Astrocyte of the hippocampus (primary cell): ENCODE measurements at regions not wholly inside any gene's neighbourhood (a gene's known extent, or its start where the extent isn't known, plus 50 kb on each side); places are given as distances from the start of the nearest gene placed in this dataset.
A peak's percentile ranks its signal among the peaks of the same experiment; 100 is the strongest.
"Not testable (repeated sequence)": the region's sequence is repeated elsewhere in the genome, so short reads cannot be mapped to it uniquely, and the experiment has no call there.

Source experiments
- DNase-seq: peaks from one replicate; pipeline ENCODE4 v3.0.0; 2011; ENCODE audit warnings: low read depth, low spot score

GRCh38 chr4:129675036-129675435 lies 579.1 kb downstream of the C4orf33 start:
- DNase-seq = no peak

GRCh38 chr4:129676934-129677333 lies 581.0 kb downstream of the C4orf33 start:
- DNase-seq = no peak

DNA sequence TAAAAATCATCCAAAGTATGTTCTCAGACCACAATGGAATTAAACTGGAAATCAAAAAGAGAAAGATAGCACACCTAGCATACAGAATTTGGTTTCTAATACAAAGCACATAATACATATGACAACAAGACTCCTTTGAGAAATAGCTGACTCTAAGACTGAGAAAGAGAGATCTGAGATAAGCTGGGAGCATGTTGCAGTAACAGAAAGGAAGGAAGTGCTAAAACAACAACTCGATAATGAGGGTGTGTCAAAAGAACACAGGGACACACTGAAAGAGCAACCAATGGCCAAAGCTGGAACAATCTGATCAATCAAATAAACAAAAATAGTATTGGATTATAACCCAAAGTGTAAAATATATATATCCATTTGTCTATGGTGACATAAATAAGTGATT lies 586.6 kb downstream of the C4orf33 start:
- no peak for DNase-seq

DNA sequence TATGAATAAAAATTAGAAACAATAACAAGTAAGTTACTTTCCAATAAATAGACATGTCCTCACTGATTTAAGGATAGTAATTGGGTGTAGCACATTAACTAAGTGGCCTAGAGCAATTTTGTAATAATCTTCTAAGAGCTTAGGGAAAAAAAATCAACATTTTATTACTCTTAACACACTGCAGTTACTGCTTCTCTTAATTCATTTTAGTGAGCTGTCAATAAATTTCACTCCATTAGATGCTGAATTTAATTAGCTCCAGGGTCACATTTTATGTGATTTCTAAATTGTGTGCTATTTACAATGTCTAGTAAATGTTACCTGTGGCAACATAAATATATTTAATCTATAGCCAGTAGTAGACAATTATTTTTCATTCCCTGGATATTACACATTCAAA lies 612.0 kb downstream of the C4orf33 start:
- DNase-seq = no peak

DNA sequence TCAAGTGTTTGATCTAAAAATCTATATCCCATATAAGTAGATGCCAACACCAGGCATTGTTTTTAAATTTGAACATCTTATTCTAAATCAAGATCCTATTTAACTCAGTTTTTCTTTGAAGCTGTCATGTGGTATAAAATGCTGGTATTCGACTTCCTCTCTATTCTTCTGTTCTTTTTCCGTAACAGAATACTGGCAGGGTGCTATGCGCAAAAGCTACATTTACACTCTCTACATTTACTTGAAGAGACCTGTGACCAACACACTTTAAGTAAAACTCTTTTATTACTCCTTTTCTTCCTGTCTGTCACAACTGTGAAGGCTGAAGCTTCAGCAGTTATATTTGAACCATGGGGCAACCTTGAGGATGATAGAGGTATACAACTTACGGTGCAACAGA lies 612.8 kb downstream of the C4orf33 start:
- no peak for DNase-seq

GRCh38 chr4:129738175-129738574 lies 642.2 kb downstream of the C4orf33 start:
- no peak for DNase-seq

- peak; percentile 3 for DNase-seq
Measured at GRCh38 chr4:129747756-129748155, 651.8 kb downstream of the C4orf33 start.

DNA sequence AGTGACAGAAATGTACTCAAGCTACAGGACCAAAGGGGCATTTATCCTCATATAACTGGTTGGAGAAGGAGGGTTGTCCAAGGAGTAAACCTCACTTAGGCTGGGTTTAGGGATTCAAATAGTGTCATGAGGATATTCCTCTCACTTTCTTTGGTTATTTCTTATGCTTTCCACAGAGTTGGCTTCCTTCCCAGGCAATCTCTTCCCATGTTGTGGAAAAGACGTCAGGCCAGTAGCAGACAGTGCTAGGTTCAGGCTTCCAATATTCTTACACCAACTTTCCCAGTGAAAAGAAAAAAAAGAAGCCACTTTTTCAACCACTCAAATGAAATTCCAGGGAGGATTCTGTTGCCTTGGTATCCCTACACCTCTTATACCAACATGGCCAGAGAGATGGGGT lies 653.0 kb downstream of the C4orf33 start:
- DNase-seq = peak; percentile 9

- DNase-seq = no peak
Measured at GRCh38 chr4:129751646-129752045, 655.7 kb downstream of the C4orf33 start.

DNA sequence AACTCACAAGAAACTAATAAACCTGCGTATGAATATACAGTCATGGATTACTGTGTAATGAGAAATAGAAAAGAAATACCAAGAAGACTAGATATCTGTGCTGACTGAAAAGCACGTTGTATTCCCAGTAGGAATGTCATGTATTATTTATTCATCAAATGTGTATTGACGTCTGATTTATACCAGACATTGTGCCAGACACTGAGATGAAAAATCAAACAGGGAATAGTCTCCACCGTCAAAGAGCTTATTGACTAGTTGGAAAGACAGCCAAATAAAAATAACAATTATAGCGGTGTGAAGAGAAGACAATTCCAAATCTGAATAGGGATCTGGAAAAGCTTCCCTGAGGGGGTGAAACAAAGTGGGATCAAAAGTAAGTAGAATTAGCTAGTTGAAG lies 687.6 kb downstream of the C4orf33 start:
- DNase-seq = no peak

DNA sequence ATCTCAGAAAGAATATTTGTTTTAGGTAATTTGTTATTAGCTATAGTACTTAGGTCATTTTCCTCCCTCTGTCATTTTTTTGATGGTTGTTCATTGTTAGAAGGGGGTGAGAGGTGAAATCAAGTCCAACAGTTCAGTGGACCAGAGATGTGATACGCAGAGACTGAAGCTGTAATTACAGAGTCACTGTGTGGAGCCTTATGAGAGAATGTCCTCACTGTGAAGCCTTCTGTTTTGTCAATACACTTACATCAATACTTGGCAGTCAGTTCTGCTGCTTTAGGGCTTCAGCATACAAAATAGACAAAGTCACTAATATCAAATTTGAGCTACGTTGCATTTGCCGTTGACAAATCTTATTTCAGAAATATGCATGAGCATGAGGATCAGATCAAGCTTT lies 692.5 kb downstream of the C4orf33 start:
- DNase-seq = no peak

- no peak for DNase-seq
Measured at GRCh38 chr4:129804461-129804981, 708.6 kb downstream of the C4orf33 start.

DNA sequence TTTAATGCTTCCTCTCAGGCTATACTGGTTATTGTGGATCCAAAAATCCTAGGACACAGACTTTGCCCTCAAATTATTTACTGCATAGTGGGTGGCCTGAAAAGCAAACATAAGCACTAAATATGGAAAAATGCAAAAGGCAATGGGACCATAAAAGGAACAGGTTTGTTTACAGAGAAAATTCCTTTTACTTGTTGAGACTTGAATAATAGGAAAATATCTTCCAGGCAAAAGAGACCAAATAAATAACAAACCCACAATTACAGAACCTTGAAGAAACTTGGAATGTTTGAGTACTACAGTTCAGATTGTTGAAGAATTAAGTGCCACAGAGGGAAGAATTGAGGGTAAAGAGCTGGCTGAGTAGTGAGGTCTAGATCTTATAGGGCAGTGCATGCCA lies 711.0 kb downstream of the C4orf33 start:
- peak; percentile 4 for DNase-seq

DNA sequence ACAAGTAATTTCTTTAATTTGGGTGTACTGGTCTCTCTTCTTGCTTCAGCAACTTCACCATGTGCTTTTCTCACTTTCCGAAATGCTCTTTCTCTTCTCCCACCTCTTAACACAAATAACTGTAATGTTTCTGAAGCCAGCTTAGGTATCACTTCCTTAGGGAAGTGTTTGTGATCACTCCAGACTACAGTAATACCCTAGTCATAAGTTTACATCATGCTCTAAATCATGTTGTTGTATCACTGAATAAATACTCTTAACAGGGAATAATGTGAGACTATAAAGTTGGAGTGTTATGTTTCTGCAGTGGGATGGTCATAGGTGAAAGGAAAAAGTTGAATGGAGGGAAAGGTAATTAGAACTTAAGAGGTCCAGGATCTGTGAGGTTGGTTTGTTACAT lies 712.3 kb downstream of the C4orf33 start:
- no peak for DNase-seq

DNA sequence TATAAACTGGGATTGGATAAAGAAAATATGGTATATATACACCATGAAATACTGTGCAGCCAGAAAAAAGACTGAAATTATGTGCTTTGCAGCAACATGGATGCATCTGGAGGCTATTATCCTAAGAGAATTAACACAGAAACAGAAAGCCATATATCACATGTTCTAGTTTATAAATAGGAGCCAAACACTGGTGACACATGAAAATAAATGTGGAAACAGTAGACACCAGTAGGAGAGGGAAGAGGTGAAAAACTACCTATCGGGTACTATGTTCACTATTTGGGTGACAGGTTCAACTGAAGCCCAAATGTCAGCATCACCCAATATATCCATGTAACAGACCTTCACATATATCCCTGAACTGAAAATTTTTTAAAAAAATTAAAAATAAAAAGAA lies 725.1 kb downstream of the C4orf33 start:
- no peak for DNase-seq

DNA sequence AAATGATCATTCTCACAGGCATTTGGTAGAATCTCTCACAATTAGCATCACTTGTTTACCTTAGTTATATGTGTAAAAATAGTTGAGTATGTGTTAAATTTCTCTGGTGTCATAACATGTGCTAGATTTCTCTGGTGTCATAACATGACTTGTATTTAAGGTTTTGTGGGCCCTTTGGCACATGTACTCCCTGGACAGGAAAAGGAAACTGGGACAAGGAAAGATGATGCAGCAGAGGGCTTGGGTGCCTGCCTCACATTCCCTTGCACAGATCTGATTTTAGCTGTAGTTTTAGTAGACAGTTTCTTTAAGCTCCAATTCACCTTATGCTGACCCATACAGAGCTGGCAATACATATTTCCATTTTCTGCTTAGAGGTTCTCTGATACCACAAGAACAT lies 726.0 kb downstream of the C4orf33 start:
- no peak for DNase-seq

DNA sequence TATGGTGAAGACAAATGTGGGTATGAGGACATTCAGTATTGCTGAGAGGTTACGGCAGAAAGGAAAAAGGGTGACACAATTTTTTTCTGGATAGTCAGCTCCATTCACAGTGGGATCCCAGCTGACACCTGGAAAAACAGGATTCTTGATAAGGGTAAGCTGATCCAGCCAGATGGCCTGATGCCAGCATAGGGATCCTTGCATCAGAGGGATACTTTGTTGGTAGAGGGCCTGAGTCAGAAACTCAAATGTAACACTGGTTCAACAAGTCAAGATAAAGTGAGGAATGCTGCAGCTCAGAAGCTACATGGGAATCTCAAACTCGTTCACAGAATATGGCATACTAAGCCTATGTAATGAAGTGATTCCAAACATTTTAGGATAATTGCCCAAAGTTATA lies 726.7 kb downstream of the C4orf33 start:
- DNase-seq = peak; percentile 37

DNA sequence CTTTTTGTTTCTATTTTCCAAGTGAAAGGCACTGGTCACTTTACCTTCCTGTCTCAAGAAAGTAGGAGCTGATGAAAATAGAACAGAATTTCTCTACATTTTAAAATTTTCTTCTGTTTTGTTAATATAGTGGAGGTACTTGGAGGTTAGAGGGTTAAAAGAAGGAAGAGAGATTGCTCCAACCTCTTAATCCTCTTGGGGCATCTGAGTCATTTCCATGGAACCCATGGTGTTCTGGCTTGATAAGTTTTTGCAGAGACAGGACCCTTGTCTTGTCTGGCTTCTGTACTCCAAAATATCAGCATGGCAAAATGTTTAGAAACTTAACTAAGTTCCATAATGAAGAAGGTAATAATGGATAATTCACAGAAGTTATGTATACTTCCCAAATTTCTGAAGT lies 727.2 kb downstream of the C4orf33 start:
- no peak for DNase-seq

- DNase-seq = no peak
Measured at GRCh38 chr4:129829373-129829772, 733.4 kb downstream of the C4orf33 start.

DNA sequence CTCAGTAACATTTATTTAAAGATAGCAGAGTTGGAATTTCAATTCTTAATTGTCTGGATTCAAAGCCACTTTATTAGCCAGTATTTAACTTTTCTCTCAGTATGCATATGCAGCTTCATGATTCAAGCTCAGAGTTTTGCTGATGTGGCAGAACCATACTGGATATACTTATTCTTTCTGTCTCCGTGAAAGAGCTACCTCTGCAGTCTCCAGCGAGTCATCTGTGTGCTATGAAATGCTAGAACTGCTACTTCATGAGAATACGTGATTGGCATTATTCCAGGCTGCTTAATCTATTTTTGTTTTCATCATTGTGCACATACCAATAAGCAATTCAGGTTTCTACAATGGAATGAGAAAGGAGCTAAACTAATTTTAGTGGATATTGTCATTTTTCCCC lies 743.7 kb downstream of the C4orf33 start:
- DNase-seq = peak; percentile 23

GRCh38 chr4:129842096-129842495 lies 746.1 kb downstream of the C4orf33 start:
- no peak for DNase-seq

DNA sequence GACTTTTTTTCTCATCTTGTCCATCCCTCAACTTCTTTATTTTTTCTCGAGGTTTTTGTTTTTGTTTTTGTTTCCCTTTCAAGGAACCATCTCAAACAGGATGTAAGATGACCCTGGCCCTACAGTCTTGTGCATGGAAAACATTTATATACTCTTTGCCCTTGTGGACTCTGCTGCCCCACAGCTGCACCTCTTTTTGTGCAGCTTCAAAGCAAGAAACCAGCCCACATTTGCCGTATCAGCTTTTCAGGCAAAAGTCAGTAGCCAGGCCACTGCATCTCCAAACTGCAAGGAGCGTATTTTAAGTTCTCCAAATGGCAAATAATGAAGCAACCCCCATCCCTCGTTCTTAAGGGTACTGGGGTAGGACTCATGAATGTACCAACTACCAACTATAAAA lies 756.5 kb downstream of the C4orf33 start:
- no peak for DNase-seq

DNA sequence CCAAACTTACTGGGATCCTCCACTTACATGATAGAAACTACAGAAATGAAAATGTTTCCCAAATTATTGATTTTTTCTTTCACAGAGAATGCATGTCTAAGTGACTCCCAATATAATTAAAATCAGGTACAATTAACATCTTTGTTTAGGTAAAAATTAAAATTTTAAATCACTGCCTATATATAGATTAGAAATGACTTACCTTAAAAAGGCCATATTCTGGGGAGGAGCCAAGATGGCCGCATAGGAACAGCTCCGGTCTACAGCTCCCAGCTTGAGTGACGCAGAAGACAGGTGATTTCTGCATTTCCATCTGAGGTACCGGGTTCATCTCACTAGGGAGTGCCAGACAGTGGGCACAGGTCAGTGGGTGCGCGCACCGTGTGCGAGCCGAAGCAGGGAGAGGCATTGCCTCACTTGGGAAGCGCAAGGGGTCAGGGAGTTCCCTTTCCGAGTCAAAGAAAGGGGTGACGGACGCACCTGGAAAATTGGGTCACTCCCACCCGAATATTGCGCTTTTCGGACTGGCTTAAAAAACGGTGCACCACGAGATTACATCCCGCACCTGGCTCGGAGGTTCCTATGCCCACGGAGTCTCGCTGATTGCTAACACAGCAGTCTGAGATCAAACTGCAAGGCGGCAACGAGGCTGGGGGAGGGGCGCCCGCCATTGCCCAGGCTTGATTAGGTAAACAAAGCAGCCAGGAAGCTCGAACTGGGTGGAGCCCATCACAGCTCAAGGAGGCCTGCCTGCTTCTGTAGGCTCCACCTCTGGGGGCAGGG lies 757.9 kb downstream of the C4orf33 start:
- DNase-seq = not testable (repeated sequence)

GRCh38 chr4:129862461-129862860 lies 766.5 kb downstream of the C4orf33 start:
- DNase-seq = peak; percentile 0
